COLO668 (cell line): ENCODE measurements at regions not wholly inside any gene's neighbourhood (a gene's known extent, or its start where the extent isn't known, plus 50 kb on each side); places are given as distances from the start of the nearest gene placed in this dataset.

Experiments
- DNase-seq: peaks from one replicate; lab custom pipeline; 2025; ENCODE audit not compliant: unreplicated experiment; lab: John Stamatoyannopoulos, UW

DNA sequence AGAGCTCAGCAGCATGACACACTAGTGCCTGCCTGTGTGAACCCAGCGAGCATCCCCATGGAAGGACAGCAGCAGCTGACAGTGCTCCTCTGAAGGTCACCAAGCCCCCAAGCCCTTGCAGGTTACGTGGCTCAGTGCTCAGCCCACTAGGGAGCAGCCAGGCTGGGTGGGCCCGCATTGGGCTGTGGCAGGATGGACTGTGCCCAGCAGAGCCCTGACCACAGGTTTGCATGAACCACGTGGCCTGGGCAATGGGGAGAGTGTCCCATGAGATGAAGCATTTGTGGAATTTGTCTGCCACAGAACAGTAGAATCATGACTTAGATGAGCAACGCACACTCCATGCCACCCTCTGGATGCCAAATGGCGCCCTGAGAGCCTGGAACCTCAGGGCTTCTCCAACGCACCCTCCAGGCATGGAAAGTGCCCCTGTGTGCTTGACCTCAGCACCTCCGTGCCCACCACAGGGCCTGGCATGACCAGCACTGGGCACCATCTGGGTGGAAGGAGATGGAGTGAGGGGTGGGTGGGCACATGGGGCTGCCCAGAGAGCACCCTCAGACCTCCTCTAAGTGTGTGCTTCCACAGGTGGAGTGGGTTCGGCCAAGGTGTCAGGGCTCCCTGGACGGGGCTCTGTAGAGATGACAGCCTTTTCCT is 216.1 kb upstream of the RAB6C start:
- no peak for DNase-seq

DNA sequence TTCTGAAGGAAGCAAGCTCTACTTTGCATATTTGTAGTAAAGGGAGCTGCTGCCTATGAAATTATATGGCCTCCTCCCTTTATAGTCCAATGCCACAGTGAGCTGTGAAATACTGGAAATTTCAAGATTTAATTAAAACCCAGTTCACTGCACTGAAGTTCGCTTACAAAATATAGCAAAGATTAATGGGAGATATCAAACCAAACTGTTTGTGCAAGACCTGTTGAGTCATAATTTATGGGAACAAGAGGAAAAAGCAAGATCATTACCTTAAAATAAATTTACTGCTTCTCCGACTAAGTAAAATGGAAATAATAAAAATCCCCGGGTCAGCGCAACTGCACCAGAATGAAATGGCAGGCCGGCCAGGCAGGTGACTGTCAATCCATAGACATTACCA is 215.5 kb upstream of the RAB6C start:
- no peak for DNase-seq

DNA sequence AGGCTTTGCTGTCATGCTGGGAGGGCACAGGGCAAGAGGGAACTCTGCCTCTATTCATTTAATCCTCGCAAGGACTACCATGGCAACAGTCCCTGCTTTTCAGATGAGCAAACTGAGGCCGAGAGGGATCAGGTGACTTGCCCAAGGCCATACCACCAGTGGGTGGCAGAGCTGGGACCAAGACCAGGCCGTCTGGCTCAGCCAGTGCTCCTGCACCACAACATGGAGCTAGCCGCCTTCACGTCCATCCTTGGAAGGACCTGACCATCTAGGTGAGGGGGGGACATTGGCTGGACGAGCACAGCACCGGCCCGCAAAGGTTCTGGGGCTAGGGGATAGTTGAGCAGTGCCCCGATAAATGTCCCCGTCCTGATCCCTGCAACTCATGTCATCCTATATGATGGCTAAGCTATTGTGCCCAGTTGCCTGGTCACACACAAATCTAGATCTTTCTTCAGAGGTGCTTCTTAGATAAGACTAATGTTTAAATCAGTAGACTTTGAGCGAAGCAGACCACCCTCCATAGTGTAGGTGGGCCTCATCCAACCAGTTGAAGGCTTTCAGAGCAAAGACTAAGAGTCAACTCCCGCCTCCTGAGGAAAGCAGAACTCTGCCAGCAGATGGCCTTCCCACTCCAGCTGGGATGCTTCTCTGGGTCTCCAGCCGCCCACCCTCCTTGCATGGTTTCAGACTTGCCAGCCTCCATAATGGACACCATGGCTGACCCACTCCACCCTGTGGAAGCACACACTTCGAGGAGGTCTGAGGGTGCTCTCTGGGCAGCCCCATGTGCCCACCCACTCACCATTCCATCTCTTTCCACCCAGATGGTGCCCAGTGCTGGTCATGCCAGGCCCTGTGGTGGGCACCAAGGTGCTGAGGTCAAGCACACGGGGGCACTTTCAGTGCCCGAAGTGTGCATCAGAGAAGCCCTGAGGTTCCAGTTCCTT is 214.8 kb upstream of the RAB6C start:
- DNase-seq: no peak

DNA sequence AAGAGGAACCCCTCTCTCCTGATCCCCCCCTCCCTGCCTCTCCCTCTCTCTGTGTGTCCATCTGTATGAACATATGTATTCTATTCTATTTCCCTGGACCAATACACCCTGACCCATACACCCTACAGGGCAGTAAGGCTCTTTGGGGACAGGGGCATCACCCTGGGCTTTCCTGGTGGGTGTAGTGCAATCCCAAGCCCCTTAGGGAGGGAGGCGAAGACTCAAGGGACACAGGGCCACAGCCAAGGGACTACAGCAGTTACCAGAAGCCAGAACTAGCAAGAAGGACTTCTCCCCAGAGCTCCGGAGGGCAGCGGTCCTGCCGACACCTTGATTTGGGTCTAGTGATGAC is 214.2 kb upstream of the RAB6C start:
- DNase-seq: no peak

DNA sequence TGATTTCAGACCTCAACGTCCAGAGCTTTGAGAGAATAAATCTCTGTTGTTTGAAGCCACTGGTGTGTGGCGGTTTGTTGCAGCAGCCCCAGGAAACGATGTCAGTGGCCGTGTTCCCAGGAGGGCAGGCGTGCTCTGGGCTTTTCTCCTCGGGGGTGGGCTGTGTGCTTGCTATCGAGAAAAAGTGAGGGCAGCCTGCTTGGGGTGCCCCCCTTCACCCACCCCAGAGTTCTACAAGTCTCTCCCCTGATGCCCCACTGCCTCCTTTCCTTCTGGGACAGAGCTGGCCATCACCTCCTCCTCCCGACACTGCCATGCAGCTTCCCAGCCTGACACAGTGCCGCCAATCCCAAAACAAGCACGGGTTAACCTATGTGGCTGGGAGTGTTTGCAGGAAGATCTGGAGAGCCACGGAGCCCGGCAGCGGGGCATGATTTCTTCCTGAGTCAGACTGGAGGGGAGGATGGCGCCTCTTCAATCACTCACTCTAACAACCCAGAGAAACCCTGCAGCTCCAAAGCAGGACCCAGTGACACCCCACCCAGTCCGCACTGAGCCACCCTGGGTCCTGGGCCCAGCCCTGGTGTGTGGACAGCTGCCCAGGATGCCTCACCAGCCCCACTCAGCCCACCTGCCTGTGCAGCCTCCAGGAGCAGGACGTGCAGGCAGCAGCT is 213.7 kb upstream of the RAB6C start:
- DNase-seq: no peak

DNA sequence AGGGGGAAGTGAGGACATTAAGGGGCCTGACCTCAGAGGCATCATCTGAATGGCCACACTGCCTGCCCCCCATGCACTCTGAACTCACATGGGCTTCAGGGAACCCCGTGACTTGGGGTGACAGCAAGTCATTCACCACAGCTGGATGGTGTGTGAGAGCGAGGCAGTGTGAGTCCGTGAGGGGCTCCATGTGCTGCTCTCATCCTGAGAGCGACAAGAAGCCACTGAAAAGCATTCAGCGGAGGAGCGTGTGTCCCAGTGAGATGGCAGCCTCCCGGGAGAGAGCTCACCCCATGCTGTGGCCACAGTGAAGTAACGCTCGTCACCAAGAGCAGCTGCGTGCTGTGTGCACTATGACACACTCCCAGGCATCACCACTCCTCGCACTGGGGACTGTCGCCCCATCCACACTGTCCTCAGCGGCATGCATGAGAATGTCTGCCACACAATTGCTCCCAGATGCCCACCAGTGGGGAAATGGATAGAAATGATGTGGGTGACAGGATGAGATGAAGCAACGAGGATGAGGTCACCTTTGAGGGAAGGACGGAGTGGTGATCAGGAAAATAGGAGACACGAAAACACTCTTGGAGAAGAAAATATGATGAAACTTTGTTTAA is 213.0 kb upstream of the RAB6C start:
- DNase-seq: no peak

DNA sequence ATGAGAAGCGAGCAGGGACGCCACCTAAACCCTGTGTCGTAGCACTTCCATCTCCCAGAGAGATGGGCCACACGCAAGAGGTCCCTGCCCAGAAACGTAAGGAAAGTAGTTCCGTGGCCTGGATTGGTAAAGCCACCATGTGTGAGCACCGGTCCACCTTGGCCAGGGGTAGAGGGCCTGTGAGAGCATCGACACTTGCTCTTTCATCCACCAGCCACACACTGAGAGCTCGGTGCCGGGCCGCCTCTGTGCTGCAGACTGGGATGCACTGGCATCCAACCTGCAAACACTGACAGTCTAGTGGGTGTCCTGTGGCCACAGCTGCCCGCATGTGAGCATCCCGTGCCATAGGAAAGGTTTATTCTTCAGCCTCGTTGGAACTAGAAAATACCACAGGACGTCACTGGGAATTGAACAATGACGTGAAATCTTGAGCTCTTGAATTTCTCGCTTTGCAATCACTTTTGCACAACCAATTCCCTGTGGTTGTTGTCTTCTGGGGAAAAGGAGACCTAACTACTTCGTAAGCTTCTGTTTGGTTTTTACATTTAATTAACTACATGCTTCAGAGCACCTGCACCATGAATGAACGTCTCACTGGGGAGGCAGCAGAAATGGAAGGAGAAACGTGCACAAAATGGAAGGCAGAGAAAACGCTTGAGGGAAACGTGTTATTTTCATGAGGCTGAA is 212.0 kb upstream of the RAB6C start:
- DNase-seq: no peak

DNA sequence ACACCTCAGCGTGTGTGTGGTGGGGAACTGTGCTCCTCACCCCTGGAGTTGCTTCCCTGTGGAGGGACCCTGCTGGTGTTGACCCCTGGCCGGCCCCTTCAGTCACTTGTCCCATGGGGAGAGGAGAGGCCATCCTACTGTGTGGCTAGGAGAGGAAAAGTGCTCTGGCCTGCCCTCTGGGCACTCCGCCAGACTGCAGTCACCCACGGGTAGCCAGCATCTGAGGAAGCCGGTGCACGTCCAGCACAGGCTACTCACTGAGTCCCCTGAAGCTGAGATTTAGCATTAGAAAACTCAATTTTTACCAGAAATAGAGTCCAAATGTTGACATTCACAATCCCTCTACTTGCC is 211.5 kb upstream of the RAB6C start:
- DNase-seq: no peak

DNA sequence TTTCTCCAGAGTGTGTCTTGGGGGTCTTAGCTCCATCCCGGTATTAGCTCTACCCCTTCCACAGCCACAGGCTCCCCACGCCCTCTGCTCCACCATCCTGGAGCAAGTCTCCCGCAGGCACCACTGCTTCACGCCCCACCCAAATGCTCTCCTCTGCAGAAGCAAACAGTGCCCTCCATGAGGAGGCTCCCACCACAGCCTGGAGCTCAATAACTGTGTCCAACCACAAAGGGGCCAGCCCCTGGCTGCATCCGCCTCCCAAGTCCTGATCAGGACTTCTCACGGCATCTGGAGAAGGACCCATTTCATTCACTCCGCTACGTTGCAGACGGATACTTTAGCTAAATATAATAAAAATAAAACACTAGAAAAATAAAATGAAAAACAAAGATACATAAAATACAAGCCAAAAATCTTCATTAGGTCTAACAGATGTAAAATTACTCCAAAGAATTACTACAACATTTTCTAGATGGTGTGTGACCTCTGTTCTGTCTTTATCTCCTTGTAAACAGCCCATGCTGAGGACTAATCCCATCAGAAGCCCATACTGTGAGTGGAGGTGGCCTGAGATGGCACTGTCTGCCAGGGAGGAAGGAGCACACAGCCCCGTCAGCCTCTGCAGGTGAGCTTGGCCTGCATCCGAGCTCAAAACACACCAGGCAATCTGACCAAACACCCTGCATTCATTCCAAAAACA is 210.8 kb upstream of the RAB6C start:
- no peak for DNase-seq

DNA sequence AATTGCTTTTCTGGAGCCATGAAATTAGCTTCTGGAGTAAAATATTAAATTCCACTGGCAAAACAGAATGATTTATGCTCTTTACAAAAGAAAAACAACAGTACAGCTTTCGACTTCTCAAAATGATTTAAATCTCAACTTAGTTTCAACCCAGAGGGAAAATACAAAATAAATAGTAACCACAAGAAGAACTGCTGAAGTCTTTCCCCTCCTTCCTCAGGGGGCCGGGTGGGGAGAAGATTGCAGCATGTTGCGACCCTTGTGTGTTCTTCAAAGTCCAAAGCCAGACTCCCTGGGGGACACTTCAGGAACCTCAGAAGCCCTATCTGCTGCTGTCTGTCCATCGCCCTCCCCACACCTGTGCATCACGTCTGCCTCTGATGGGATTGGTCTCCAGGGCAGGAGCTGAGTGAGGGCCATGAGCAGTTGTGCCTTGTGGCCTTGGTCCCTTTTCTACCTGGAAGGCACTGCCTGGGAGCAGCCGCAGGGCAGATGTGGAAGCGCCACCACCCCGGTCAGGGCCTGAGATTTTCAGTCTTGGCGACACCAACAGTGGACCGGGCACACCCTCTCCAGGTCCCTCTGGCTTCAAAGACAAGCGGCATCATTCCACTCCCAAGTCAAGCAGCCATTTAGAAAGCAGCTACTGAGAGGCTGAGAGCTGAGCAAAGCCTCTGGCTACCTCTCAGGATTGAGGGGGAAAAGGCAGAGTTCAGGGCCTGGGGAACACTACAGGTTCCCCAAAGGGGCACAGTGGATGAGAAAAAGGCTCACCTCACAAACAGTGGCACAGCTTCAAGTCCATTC is 210.1 kb upstream of the RAB6C start:
- DNase-seq: no peak

DNA sequence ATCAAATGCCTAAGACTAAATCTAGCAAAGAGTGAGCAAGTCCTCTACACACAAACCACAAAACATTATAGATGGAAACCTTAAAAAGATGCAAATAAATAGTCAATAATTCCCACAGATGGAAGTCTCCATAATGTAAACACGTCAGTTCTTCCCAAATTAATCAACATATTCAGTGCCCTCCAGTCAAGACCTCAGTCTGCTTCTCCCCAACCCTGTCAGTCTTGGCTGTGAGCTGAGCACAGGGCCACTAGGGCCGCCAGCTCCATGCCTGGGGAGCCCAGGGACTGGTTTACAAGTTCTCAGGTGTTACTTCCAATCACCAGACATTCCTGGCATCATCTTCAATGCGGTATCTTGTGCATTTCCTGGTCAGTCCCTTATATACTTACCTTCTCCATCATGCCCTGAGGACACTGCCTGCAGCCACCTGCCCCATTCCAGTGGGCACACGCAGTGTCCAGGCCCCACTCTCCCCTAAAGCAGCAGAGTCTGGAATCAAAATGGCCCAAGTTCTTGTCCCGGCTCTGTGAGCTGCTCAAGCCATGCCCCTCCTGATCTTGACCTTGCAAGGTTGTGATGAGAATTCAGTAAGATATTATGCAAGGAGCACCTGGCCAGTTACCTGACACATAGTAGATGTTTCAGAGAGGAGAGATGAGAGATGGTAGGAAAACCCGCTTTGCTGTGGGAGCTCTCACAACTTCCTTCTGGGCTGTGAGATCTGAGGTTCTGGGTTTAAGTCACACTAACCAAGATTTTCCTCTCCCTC is 207.9 kb upstream of the RAB6C start:
- no peak for DNase-seq

DNA sequence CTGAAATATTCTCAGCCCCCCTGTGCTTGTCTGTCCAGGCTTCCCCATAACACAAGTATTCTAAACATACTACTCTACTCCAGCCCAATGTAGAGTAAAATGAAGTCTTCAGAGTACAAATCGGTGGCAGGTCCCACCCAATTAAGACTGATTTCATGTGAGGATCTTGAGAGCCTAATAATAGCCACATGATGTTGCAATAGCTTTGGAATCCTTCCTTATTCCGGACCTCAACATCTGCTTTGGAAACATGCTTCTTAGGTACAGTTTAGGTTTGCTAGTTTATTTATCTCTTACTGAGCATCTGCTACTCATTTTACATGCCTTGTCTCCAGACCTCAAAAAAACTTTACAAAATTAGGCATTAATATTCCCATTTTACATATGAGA is 207.3 kb upstream of the RAB6C start:
- no peak for DNase-seq

DNA sequence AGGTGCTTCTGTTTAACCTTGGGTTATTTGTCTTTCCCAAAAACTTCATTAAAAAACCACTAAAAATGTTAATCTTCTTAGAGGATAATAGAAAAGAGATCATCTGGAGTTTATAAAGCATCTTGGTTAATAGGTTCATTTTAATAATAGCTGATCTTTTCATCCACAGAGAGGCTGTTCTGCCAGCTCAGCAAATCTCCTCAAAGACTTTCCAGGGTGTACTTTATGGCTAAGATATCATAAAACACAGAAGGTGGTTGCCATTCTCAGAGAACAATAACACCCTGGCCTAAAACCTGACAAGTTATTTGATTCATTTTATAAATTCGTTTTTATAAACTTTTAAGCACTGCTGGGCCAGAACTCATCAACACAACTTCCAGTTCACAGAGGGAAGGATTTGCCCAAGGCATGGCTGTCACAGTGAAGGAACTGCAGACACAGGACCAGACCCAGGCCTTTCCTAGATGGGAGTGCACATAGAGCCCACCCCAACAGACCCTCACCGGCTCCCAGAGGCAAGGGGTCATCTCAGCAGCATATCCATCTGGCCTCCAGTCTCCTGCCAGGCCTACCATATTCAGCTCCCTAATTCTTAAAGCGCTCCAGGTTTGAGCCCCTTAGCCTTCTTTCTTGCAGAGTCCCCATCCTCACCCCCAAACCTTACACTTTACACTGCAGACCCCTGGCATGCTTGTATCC is 203.4 kb upstream of the RAB6C start:
- DNase-seq: no peak

DNA sequence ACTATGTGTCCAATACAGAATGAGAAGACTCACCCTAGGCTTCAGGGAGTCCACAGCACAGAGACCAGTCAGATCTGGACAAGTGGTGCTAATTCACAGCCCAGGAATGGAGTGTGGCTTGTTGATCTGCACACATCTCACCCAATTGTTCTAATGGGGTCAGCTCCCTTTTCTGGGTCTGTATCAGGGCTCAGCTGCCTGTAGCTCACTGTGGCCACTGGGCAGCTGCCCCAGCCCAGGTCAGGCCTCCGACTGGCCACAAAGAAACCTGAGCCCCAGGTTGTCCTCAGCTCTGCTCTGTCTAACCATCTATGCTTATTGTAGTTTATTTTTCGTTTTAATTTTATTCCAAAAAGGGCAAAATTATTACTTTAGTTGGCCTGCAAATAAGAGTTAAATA is 202.3 kb upstream of the RAB6C start:
- DNase-seq: no peak

DNA sequence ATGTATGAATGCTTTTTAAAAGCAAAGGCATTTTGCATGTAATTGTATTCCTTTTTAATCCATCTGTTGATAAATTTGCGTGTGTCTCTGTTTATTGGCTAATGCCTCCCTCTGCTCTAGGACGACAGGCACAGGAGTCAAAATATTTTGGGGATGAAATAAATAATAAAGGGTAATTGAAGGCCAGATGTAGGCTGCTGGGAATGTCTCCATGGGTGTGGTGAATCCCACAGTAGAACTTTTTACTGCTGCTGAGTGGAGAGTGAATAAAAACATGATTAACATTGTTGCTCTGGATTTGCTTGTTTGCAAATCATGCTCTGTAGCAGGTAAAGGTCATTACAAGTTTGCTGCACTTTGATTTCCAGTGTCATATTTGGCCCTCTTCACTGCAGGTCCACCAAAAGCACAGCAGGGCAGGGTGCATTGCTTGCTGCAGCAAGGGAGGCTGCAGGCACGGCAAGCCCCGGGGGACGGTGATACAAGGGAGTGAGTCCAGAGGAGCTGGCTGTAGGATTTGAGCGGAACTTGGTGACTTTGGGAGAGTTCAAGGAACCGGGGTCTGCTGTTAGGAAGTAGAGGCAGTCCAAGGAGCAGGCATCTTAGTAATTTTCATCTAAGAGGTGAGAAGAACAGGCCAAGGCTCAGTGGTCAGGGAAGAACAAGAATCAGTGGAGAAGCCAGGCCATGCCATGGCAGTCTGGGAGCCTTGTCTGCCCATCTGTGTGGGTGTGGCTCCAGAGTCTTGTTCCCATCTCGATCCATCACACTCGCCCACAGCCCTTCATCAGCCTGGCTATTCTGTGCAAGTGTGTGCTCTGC is 201.5 kb upstream of the RAB6C start:
- no peak for DNase-seq

DNA sequence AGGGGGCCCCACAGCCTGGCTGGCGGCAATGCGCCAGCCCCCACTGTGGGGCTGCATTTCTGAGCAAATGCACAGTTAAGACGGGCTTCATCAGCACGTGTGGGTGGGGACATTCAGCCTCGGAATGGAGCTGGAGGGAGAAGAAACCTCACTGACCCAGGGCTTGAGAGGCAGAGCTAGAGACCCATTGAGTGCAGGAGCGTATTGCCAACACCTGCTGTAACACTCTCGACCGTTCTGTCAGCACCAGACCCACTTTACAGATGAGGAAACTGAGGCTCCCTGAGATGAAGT is 200.9 kb upstream of the RAB6C start:
- DNase-seq: no peak

DNA sequence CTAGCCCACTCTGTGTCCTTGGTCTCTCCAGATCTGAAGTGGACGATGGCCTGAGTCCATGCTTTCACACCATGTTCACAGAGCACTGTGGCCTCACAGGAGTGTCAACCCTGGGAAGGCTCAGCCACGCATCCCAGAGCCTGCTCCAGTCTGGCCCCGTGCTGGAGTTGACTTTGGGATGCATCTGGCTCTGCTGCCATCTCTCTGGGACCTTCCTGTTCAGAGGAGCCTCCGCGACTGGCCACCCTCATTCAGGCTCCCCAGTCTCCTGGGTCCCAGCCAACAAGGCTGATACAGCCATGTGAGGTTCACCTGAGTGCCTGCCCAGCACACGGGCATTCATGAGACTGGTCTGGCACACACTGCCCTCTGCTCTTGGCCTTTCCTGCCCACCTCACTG is 199.7 kb upstream of the RAB6C start:
- no peak for DNase-seq
